H9 (cell line): ENCODE measurements at regions not wholly inside any gene's neighbourhood (a gene's known extent, or its start where the extent isn't known, plus 50 kb on each side); places are given as distances from the start of the nearest gene placed in this dataset.

ENCODE experiments used
- DNase-seq: peaks from one replicate; pipeline ENCODE4 v3.0.0-alpha.2; 2017
- H2AFZ ChIP-seq: one replicate; pipeline ENCODE4 v1.6.1; 2013; ENCODE audit warnings: mild to moderate bottlenecking, low read length, control low read depth, moderate library complexity
- H2AK5ac ChIP-seq: 2 replicates; pipeline ENCODE4 v1.6.1; 2013; ENCODE audit warnings: low read length, control low read depth, mixed read lengths; ENCODE audit not compliant: insufficient read length
- H2BK120ac ChIP-seq: one replicate; pipeline ENCODE4 v1.6.1; 2013; ENCODE audit warnings: low read depth, mild to moderate bottlenecking, low read length, control low read depth, inconsistent platforms; ENCODE audit not compliant: poor library complexity, severe bottlenecking
- H2BK12ac ChIP-seq: 2 replicates; pipeline ENCODE4 v1.6.1; 2013; ENCODE audit warnings: low read length, control low read depth, mixed read lengths, low read depth; ENCODE audit not compliant: insufficient read length
- H2BK15ac ChIP-seq: 2 replicates; pipeline ENCODE4 v1.6.1; 2013; ENCODE audit warnings: low read depth, low read length, control low read depth
- H2BK20ac ChIP-seq: one replicate; pipeline ENCODE4 v1.6.1; 2013; ENCODE audit warnings: low read depth, mild to moderate bottlenecking, low read length, control low read depth, inconsistent platforms; ENCODE audit not compliant: poor library complexity, severe bottlenecking
- H2BK5ac ChIP-seq: 2 replicates; pipeline ENCODE4 v1.6.1; 2013; ENCODE audit warnings: low read length, control low read depth, mixed read lengths; ENCODE audit not compliant: insufficient read length
- H3K14ac ChIP-seq: 2 replicates; pipeline ENCODE4 v1.6.1; 2013; ENCODE audit warnings: low read length, control low read depth; ENCODE audit not compliant: insufficient read depth
- H3K18ac ChIP-seq: 2 replicates; pipeline ENCODE4 v1.6.1; 2013; ENCODE audit warnings: low read depth, mild to moderate bottlenecking, mixed read lengths, low read length, control low read depth; ENCODE audit not compliant: insufficient read length
- H3K23ac ChIP-seq: 2 replicates; pipeline ENCODE4 v1.6.1; 2013; ENCODE audit warnings: low read length, control low read depth, mixed read lengths, low read depth; ENCODE audit not compliant: insufficient read length
- H3K23me2 ChIP-seq: 2 replicates; pipeline ENCODE4 v1.6.1; 2013; ENCODE audit warnings: low read depth, mild to moderate bottlenecking, mixed read lengths, low read length, control low read depth; ENCODE audit not compliant: insufficient read length, poor library complexity, severe bottlenecking
- H3K27ac ChIP-seq: 2 replicates; pipeline ENCODE4 v1.5.1; 2013; ENCODE audit warnings: low read length, control low read depth, mixed read lengths, low read depth; ENCODE audit not compliant: insufficient read length
- H3K27me3 ChIP-seq: 2 replicates; pipeline ENCODE4 v1.6.1; 2013; ENCODE audit warnings: low read length, control low read depth, inconsistent platforms; ENCODE audit not compliant: insufficient read depth
- H3K4ac ChIP-seq: 2 replicates; pipeline ENCODE4 v1.6.1; 2013; ENCODE audit warnings: low read depth, mild to moderate bottlenecking, control low read depth, inconsistent platforms, low read length, moderate library complexity
- H3K4me1 ChIP-seq: 2 replicates; pipeline ENCODE4 v1.6.1; 2013; ENCODE audit warnings: low read length, control low read depth, inconsistent platforms; ENCODE audit not compliant: insufficient read depth
- H3K4me2 ChIP-seq: 2 replicates; pipeline ENCODE4 v1.6.1; 2013; ENCODE audit warnings: low read length, control low read depth, mixed read lengths; ENCODE audit not compliant: insufficient read length, insufficient read depth
- H3K56ac ChIP-seq: 2 replicates; pipeline ENCODE4 v1.6.1; 2013; ENCODE audit warnings: low read depth, mild to moderate bottlenecking, mixed read lengths, low read length, control low read depth; ENCODE audit not compliant: insufficient read length
- H3K79me1 ChIP-seq: 2 replicates; pipeline ENCODE4 v1.6.1; 2013; ENCODE audit warnings: low read depth, mild to moderate bottlenecking, moderate library complexity, low read length, control low read depth, inconsistent platforms; ENCODE audit not compliant: insufficient read depth, poor library complexity, severe bottlenecking
- H3K79me2 ChIP-seq: 2 replicates; pipeline ENCODE4 v1.6.1; 2013; ENCODE audit warnings: low read length, control low read depth, inconsistent platforms; ENCODE audit not compliant: insufficient read depth
- H3K9ac ChIP-seq: 2 replicates; pipeline ENCODE4 v1.6.1; 2013; ENCODE audit warnings: low read length, control low read depth, mixed read lengths; ENCODE audit not compliant: insufficient read length; ENCODE audit errors: extremely low read depth
- H3K9me3 ChIP-seq: one replicate; pipeline ENCODE4 v1.6.1; 2013; ENCODE audit warnings: low read depth, low read length, inconsistent platforms; ENCODE audit not compliant: control insufficient read depth
- H3T11ph ChIP-seq: one replicate; pipeline ENCODE4 v1.6.1; 2013; ENCODE audit warnings: mild to moderate bottlenecking, low read length, control low read depth, inconsistent platforms
- H4K20me1 ChIP-seq: one replicate; pipeline ENCODE4 v1.6.1; 2013; ENCODE audit not compliant: control insufficient read depth, insufficient read length, insufficient read depth
- H4K5ac ChIP-seq: 2 replicates; pipeline ENCODE4 v1.6.1; 2013; ENCODE audit warnings: low read depth, mild to moderate bottlenecking, mixed read lengths, low read length, control low read depth; ENCODE audit not compliant: insufficient read length
- H4K8ac ChIP-seq: replicated peaks from 2 replicates; pipeline ENCODE4 v1.6.1; 2013; ENCODE audit warnings: low read length, control low read depth, mixed read lengths, low read depth; ENCODE audit not compliant: insufficient read length
- H4K91ac ChIP-seq: 2 replicates; pipeline ENCODE4 v1.6.1; 2013; ENCODE audit warnings: low read depth, mild to moderate bottlenecking, moderate library complexity, mixed read lengths, low read length, control low read depth; ENCODE audit not compliant: insufficient read length
- H3K27ac Mint-ChIP-seq, 3 experiments: 2 replicates in 2 of 3; 3 replicates in 1 of 3; pipeline ENCODE4 v1.8.0; 2020 to 2021; ENCODE audit warnings: mixed read lengths in 3 of 3, mild to moderate bottlenecking in 1 of 3, moderate library complexity in 1 of 3
- H3K27me3 Mint-ChIP-seq: 2 replicates; pipeline ENCODE4 v1.8.0; 2021; ENCODE audit warnings: low read depth, mild to moderate bottlenecking, moderate library complexity, mixed read lengths
- H3K36me3 Mint-ChIP-seq, 3 experiments: 2 replicates in 2 of 3; 3 replicates in 1 of 3; pipeline ENCODE4 v1.8.0; 2020 to 2021; ENCODE audit warnings: low read depth in 3 of 3, mixed read lengths in 3 of 3; ENCODE audit not compliant: insufficient read depth in 1 of 3
- H3K4me1 Mint-ChIP-seq, 2 experiments: 2 replicates each; pipeline ENCODE4 v1.8.0; 2020; ENCODE audit warnings: mixed read lengths in 2 of 2
- H3K4me3 Mint-ChIP-seq, 2 experiments: 2 replicates in 1 of 2; 3 replicates in 1 of 2; pipeline ENCODE4 v1.8.0; 2020 to 2021; ENCODE audit warnings: mild to moderate bottlenecking in 2 of 2, mixed read lengths in 2 of 2, moderate library complexity in 1 of 2
- H3K9me3 Mint-ChIP-seq, 2 experiments: 2 replicates in 1 of 2; 3 replicates in 1 of 2; pipeline ENCODE4 v1.8.0; 2020; ENCODE audit warnings: mild to moderate bottlenecking in 2 of 2, mixed read lengths in 2 of 2, moderate library complexity in 1 of 2
- CTCF ChIP-seq: fragments of 200-600 bp; sonication (generic); conservative IDR thresholded peaks from 3 replicates; pipeline ENCODE4 v1.8.0; 2021; ENCODE audit warnings: antibody characterized with exemption, mild to moderate bottlenecking
- WGBS: extraction: QIAGEN DNeasy Blood & Tissue Kit; methylation state at CpG from one replicate; pipeline ENCODE4 v1.1.7; 2013; ENCODE audit warnings: missing lambda C conversion rate, low lambda C conversion rate, mixed read lengths; ENCODE audit not compliant: insufficient read length; ENCODE audit errors: extremely low coverage; 5-methylcytosine and 5-hydroxymethylcytosine counted together

GRCh38 chr17:49898366-49899190 is 50.7 kb upstream of the TAC4 start:
- no peak overlapping the region for H4K8ac ChIP-seq
- H3K9ac ChIP-seq, result no peak overlapping the region
- H2AK5ac ChIP-seq, result no peak overlapping the region
- H2BK5ac ChIP-seq, result no peak overlapping the region
- H3K79me2 ChIP-seq, result no peaks in the 10 kb centered on the region
- no peak overlapping the region for H2AFZ ChIP-seq
- Mint-ChIP-seq H3K4me3 (no peak overlapping the region), H3K4me1 (peaks cover 10 to 33% of the 10 kb centered on the region in 2 experiments), H3K27ac (no peak overlapping the region; a peak in 1 of 7 replicates), H3K9me3 (no peaks in the 10 kb centered on the region), H3K36me3 (no peaks in the 10 kb centered on the region), H3K27me3 (peaks cover 64% of the 10 kb centered on the region)
- no peaks in the 10 kb centered on the region for H3K23me2 ChIP-seq
- DNase-seq, result no peak
- no peak overlapping the region for H3K56ac ChIP-seq
- H3K4me1 ChIP-seq, result no peaks in the 10 kb centered on the region
- H3K27ac ChIP-seq, result no peak overlapping the region
- H2BK12ac ChIP-seq, result no peak overlapping the region
- no peak overlapping the region for H3T11ph ChIP-seq
- H4K20me1 ChIP-seq, result no peaks in the 10 kb centered on the region
- H3K18ac ChIP-seq, result no peak overlapping the region
- no peak overlapping the region for H2BK15ac ChIP-seq
- no peak overlapping the region for H3K4me2 ChIP-seq
- H2BK20ac ChIP-seq, result no peak overlapping the region
- H3K4ac ChIP-seq, result no peak overlapping the region
- H3K14ac ChIP-seq, result no peak overlapping the region
- no peak overlapping the region for H4K5ac ChIP-seq
- no peaks in the 10 kb centered on the region for H3K9me3 ChIP-seq
- no peak overlapping the region for H4K91ac ChIP-seq
- H2BK120ac ChIP-seq, result no peak overlapping the region
- H3K27me3 ChIP-seq, result peaks cover 9% of the 10 kb centered on the region; the same call in 1 of the 2 replicates
- TF ChIP-seq CTCF, result no peak
- no peak overlapping the region for H3K23ac ChIP-seq
- H3K79me1 ChIP-seq, result no peaks in the 10 kb centered on the region
- no CpG with 5 or more reads among the region's 9 CpGs for WGBS
